ENCODE measurements at regions not wholly inside any gene's neighbourhood (a gene's known extent, or its start where the extent isn't known, plus 50 kb on each side); places are given as distances from the start of the nearest gene placed in this dataset.
A peak's percentile ranks its signal among the peaks of the same experiment; 100 is the strongest.
"Not testable (repeated sequence)": the region's sequence is repeated elsewhere in the genome, so short reads cannot be mapped to it uniquely, and the experiment has no call there.

DNA sequence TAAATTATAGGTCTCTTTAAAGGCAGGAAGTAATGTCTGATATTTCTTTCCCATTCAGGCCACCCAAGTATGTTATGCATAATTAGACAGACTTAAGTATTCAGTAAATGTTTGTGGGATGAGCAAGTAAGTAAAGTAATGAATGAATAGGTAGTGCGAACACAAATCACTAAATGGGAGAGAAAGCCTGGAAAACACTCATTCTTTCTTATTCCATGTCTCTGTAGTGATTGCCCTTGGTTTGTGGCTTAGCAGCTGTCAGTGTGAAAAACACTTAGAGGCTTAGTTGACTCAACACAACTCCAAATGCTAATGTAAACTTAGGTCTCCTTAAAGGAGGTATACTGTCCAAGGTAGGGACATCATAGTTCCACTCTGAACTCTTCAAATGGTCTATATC lies 182.5 kb downstream of the ZC3H11B start:
- no peak for DNase-seq

DNA sequence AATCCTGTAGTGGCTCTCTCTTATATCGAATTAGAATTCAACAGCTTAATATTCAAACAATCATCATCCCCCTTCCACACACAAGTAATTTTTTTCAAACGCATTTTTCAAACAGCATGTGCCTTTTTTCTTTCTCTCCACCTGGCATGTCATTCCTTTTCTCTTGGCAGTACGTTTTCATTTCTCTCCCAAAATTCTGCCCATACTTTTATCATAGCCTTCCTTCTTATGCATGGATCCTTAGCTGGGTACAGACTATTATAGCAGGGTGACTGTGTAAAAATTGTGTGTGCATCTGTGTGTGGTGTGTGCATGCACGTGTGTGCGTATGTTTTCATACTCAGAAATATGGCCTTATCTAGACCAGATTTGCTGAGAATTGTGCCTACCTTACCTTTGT lies 184.3 kb downstream of the ZC3H11B start:
- DNase-seq = no peak

DNA sequence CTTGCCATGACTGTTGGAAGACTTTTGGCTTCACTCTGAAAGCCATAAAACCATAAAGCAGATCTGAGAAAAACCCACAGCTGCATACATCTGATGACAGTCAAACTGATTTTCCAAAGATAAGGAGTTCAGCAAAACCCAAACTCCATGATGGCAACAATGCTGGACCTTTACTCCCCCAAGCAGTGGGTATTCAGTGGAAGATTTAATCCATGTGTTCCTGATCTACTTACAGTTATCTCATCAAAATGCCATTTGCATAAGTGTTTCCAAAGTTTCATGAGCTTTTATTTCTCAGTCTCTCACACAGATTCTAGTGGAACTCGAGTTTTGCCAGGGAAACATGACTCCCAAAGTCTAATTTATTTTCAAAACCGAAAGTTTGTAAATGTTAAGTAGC lies 184.9 kb downstream of the ZC3H11B start:
- DNase-seq = no peak

DNA sequence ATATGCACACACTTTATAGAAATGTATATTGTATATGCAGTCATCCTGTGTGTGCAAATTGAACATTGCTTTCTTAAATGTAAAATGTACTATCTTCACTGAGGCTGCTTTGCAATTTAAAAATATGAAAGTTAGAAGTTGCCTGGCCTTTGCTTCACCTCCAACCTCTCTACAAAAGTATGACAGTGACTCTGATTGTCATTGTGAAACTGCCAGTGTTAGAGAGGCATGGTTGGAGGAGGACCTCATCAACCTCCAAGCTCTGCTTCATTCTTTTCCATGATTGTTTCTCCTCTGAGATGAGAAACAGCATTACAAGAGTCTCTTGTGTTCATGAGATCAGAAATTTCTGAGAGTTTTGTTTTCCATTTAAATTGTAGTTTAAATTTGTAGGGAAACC lies 185.5 kb downstream of the ZC3H11B start:
- no peak for DNase-seq

DNA sequence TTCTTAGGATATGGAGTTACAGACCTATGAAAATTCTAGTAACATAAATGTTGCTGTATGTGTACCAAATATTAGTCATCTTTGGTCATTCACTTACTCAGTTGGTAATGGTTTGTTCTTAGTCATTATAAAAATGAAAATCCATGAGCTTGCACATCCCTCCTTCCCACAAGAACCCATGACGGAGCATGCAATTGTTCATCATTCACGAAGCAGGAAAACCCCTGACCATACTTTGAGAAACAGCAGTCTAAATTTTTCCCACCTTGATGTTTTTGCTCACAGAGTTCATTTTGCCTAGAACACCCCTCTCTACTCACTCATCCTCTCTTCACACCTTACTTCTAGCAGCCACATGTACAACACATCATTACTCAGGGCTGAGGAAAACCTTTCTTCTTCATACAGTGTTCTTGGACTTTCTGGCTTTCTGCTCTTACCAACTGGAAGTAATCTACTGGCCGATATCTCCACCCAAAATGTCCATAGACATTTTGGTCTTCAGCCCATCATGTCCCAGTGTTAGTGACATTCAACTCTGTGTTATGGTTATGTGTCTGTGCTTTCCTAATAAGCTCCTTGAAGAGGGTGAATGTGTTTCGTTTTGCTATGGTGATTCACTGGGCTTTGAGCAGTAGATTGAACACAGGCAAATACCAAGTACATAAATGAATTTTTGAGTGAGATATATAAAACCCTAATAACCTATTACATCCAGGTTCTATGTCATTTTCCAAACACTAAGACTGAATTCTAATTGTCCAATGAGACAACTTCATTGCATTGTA lies 189.9 kb downstream of the ZC3H11B start:
- DNase-seq = no peak

DNA sequence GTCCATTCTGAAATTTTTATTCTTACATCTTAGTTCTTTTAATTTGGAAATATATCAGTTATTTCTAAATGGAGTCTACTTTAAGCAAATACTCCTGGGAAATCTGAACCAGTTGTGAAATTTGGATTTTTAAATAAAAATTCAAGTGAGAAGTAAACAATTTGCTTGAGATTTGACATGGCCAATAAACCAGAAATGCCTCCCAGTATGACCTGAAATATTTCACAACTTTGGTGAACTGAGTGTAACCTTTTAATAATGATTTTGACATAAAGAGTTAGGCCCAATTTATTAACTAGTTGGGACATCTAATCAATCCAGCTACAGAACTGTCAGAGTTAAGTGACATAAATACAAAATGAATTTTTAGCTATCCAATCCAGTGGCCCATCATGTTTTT lies 192.0 kb downstream of the ZC3H11B start:
- DNase-seq = no peak

DNA sequence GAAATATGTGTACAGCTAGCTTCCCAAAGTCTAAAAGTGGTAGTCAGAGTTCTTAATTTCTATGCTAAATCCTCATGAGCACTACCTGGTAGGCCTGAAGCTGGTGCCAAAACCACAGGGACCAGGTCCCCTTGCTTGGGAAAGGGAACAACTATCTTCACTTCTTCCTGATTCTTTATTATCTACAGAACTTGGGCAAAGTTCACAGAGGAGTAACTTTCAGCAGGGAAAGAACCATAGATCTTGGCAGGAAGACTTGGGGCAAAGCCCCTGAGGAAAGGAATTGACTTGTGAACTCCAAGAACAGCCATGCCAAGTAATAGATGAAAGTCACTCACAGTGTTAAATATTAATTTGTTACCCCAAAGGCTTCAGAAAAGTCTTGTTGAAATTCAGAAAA lies 193.0 kb downstream of the ZC3H11B start:
- DNase-seq = no peak

DNA sequence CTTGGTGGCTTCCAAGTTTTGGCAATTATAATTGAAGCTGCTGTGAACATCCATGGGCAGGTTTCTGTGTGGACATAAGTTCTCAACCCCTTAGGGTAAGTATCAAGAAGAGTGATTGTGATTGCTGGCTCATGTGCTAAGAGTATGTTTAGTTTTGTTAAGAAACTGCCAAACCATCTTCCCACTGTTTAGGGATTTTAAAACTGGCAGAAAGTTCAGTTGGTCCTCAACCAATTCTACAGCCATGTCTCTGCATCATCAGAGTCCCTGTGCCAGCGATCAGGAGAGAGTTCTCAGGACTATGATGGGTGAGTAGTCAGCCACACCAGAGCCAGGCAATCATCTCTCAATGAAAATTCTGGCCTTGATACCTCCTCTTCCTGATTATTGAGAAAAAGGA lies 193.8 kb downstream of the ZC3H11B start:
- DNase-seq = no peak

DNA sequence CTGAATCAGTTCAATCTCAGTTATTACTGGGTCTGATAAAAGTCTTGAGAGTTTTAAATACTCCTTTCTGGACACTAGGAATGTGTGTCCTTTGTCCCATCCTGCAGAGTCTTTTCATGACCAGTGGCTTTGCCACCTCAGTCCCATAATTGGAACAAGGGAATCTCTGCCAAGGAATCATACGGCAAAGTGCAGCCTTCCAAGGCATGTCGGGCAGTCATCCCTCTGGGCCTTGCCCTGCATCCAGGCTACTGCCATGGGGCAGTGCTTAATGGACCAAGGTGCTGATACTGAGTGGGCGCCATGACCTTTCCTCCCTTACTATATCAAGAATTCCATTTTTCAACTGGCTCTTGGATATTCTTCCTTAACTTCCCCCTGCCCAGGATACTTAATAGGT lies 195.3 kb downstream of the ZC3H11B start:
- DNase-seq = no peak

DNA sequence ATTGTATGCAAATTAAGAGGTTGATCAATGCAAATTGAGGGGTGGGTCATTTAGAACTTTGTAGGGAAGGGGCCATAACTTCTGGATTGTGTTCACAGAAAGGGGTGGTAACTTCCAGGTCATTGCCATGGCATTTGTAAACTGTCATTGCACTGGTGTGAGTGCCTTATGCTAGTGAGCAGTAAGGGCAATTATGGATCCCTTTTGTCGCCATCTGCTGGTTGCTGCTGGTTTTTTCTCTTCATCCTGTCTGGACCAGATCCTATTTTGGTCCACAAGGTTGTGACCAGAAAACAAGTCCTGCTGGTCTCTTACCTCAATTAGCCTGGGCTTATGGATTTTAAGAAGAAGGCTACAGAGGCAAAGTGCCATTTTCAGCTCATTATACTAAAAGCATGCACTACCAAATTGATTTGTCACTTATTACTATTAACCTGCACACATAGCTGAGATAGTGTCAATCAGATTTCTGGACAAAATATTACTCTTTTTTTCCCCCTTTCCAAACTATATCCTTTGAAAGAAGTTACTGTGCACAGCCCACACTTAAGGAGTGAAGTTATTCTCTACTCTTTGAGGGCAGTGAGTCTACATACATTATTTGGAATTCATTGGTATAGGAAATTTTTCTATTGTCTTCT lies 196.2 kb downstream of the ZC3H11B start:
- peak; percentile 55 for DNase-seq

DNA sequence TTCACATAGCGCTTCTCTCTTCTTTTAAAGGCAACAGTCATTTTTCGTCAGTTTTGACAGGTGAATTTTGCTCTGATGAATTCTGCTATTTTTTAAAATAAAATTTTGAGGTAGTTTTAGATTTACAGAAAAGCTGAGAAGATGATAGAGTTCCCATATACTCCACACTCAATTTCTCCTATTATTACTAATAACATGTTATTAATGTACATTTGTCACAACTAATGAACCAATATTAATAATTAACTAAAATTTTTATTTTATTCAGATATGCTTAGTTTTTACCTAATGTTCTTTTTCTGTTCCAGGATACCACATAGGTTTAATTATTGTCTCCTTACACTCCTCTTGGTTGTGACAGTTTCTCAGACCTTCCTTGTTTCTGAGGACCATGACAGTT lies 197.0 kb downstream of the ZC3H11B start:
- no peak for DNase-seq

DNA sequence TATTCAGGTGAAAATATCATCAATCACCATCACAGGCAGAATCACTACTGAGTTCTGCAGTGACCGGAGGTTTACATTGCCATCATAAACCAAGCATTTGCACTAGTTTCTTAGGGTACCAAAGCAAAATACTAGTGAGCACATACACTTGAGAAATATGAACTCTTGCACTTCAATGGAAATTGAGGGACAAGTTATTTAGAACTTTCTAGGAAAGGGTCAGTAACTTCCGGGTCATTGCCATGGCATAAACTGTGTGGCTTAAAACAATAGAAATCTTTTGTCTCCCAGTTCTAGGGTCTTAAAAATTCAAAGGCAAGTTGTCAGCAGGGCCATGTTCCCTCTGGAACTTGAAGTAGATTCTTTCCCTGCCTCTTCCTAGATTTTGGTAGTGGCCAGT lies 197.5 kb downstream of the ZC3H11B start:
- no peak for DNase-seq

DNA sequence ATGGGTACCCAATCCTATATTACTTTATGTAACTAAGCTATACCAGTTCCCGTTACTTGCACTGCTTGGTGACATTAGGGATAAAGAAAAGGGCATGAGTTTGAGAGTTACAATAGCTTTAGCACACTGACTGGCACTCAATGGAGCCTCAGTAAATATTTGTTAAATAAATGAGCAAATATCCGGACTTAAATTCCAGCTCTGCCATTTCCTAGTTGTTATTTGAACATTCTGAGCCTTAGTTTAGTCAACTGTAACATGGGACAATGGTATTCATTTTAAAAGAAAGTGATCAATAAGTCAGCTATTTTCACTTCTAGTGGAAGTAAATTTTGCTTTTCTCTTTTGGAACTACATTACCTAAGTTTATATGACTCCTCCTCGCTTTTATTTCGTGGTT lies 198.7 kb downstream of the ZC3H11B start:
- DNase-seq = no peak

DNA sequence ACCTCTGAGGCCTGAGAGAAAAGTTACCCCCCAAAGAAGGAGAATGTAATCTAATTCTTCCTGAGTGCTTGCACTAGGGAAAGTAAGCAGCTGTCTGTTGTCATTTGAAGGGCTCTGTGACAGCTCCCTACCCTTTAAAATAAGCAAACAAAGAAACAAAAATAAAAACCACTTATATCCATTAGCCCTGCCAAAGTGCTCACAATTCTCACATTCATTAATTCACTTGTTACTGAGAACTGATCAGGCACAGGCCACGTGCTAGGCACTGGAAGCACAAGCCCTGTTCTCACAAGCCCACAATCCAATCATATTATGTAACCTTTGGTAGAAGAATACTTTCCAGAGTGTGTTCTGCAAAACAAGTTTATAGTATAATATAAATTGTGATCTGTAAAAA lies 199.4 kb downstream of the ZC3H11B start:
- no peak for DNase-seq

DNA sequence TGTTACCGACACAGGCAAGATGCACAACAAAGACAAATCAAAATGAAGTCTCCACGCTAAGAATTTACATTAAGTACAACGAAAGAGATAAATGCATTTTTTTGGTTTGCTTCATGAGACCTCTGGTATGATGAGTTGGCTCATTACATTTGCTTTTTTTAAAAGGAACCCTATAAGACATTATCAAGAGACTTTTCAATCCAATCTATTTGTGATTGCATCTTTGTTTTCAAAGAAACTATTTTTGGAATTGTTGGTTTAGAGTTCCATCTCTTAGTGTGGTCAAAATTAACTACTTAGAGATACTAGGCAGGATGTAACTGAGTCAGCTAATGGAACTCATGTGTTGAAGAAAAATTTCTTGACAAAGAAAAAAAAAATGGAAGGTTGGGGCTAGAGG lies 200.1 kb downstream of the ZC3H11B start:
- no peak for DNase-seq

DNA sequence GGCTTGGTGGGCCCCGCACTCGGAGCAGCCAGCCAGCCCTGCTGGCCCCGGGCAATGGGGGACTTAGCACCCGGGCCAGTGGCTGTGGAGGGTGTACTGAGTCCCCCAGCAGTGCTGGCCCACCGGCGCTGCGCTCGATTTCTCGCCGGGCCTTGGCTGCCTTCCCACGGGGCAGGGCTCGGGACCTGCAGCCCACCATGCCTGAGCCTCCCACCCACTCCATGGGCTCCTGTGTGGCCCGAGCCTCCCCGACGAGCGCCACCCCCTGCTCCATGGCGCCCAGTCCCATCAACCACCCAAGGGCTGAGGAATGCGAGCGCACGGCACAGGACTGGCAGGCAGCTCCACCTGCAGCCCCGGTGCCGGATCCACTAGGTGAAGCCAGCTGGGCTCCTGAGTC lies 202.2 kb downstream of the ZC3H11B start:
- not testable (repeated sequence) for DNase-seq

DNA sequence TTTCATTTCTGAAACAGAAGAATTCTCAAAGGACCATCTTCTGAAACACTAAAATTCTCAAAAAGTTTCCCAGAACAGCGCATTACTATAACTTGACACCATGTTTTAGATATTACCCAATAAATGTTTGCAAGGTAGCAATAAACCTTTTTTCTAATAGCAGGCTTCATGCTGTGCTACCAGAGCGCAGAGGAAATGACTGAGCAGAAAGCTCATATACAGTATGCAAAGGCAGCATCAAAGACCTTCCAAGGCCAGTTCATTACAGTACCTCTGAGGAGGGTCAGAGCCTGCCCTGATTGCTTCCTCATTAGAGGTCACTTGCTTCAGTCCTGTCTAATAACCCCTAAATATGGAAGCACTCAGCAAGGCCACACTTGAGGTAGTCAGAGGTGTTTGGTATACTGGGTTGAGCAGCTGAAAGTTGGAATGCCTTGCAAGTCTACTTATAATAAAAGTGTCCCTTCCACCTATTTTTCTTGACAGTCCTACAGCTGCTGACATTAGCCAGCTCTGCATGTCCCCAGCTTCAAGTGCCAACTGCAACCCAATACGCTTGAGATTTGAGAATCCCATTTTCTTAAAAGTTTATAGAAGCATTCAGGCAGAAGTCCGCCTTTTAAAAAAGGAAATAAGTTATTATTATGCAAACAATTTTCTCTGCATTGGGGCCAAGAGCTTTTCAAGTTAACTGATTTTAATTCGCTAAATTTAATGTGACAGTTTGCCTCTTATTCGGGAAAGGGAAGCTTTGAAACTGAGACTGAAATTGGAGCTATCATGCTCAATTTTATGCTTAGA lies 207.2 kb downstream of the ZC3H11B start:
- DNase-seq = no peak

DNA sequence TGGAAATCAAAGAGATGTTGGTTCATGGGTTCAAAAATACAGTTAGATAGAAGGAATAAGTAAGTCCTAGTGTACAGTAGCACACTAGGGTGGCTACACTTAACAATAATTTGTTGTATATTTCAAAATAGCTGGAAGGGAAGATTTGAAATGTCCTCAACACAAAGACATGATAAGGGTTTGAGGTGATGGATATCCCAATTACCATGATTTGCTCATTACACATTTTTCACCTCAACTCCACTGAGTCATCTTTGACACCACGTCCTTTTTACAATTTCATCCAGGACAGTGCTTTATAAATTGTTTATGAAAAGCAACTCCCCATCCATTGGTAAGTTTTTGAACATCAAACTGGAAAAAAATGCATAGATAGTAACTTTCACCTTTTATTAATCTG lies 208.3 kb downstream of the ZC3H11B start:
- no peak for DNase-seq

DNA sequence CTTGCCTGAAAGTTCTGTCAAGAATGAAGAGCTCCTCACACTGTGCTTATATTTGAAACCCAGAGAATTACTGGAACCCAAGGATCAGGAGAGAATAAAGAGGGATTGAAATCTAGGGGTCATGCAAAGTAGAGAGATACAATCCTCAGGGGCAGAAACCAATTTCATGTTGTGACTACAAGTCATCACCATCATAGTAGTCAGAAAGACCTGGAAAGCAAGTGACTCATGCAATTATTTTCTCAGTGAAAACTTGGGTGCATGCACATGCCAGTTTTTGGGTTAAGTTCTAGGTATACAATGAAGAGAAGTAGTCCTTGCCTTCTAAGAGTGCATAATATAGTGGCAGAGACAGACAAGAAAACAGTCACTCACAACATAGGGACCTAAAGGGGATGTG lies 210.0 kb downstream of the ZC3H11B start:
- no peak for DNase-seq

DNA sequence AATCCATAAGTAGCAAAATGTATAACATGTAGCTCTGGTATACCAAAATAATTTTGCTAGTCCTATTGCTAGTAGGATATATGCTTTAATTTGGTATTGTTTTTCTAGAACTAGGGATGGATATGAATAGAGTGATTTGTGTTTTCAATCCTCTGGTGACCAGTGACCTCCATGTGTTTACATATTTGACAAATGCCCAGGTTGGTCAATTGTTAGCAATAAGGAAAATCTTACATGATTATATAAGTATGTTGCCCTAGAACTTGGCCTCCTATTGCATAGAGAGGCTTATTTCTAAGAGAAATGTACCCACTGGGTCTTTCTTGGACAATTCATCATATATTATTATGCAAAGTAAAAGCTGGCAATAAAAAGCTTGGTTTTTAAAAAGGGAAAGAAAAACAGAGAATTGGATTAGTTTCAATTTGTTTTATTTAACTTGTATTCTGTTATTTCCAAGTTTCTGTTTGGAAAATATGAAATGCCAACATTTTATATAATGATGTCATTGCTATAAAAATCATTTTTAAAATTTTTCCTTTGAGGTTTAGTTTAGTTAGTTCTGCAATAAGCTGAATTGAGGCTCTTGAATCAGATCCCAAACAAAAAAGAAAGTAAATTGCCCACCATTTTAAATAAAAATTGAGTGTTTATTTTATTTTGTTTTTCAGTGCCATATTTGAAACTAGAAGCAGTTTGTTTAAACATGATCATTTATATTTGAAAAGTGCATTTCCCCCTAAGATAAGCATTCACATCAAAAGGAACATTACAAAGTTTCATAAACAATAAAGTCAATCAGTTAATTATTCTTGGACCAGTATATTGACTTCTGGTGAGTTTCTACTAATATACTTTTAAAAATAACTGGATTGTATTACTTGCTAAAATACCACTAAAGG lies 210.9 kb downstream of the ZC3H11B start:
- DNase-seq = no peak

DNA sequence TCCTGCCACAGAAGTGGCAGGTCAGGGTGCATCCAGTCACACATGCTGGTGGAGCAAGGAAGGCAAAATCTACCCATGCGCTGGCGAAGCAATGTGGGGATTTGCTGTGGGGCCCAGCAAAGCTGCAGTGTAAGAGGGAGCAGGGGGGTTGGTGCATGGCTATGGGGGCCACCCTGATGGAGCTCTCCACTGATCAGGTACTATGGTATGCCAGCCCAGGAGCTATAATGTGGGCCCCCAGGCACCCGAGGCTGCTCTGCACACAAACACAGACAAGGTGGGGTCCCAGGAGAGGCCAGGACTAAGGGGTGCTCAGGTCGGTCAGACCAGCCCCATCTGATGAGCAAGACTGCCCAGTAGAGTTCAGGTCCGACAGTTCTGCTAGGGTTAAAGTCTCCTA lies 213.5 kb downstream of the ZC3H11B start:
- no peak for DNase-seq

DNA sequence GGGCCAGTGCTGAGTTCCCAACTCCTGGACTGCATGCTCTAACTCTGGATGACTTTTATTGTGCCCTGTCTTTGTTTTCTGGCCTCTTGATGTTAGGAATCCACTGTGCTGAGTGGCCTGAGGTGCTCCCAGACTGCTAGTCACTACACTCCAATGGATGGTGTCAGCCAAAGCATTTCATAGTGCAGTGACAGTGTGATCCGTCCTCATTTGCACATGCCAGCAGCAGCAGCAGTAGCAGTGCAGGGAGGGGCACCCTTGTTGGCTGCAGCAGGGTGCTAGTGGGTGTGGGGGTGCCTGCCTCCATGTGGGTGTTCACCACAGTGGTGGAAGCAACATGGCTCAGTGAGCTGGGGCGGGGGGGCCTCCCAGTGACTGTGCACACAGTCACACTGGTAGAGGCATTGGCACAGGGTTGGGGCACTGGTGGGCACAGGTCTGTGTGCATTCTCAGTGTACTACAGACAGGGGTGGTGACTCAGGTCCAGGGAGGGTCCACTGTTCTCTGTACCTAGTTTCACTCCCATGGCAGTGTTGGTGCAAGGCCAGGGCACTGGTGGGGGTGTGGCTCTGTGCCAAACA lies 214.0 kb downstream of the ZC3H11B start:
- no peak for DNase-seq

DNA sequence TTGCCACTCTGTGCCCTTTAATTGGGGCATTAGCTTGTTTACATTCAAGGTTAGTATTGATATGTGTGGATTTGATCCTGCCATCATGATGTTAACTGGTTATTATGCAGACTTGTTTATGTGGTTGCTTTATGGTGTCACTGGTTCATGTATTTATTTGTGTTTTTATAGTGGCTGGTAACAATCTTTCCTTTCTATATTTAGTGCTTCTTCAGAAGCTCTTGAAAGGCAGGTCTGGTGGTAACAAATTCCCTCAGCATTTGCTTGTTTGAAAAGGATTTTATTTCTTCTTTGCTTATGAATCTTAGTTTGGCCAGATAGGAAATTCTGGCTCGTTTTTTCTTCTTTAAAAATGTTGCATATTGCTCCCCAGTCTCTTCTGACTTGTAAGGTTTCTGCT lies 215.4 kb downstream of the ZC3H11B start:
- DNase-seq = no peak
